Astrocyte of the cerebellum (primary cell): ENCODE measurements at regions not wholly inside any gene's neighbourhood (a gene's known extent, or its start where the extent isn't known, plus 50 kb on each side); places are given as distances from the start of the nearest gene placed in this dataset.

Source experiments
- DNase-seq: peaks from one replicate; pipeline ENCODE4 v3.0.0-alpha.2; 2011; ENCODE audit warnings: low read depth
- H3K4me3 ChIP-seq: 2 replicates; pipeline ENCODE4 v1.5.1; 2011; ENCODE audit warnings: mild to moderate bottlenecking, low read depth, low read length, moderate library complexity
- CTCF ChIP-seq: IDR thresholded peaks from 2 replicates; pipeline ENCODE4 v1.5.1; 2012; ENCODE audit warnings: low read length, low read depth, moderate library complexity, mild to moderate bottlenecking; ENCODE audit errors: missing control alignments
- in situ Hi-C: cut with HindIII; loops from 2 replicates; pipeline ENCODE4 v1.10.0; 2017; ENCODE audit warnings: low sequenced_read_pairs

- in situ Hi-C loops, result no loop called here
- no peak for TF ChIP-seq CTCF
- no peak overlapping the region for H3K4me3 ChIP-seq
- no peak for DNase-seq
Measured at GRCh38 chr6:167702241-167702827, 124.4 kb upstream of the AFDN start.

GRCh38 chr6:167703347-167703746 lies 123.4 kb upstream of the AFDN start:
- TF ChIP-seq CTCF, result no peak
- DNase-seq, result no peak
- no peak overlapping the region for H3K4me3 ChIP-seq
- in situ Hi-C loops, result no loop called here

- no peak for DNase-seq
- no peak overlapping the region for H3K4me3 ChIP-seq
- in situ Hi-C loops, result no loop called here
- TF ChIP-seq CTCF, result no peak
Measured at GRCh38 chr6:167703781-167704180, 122.9 kb upstream of the AFDN start.

GRCh38 chr6:167704396-167704901 lies 122.3 kb upstream of the AFDN start:
- TF ChIP-seq CTCF, result no peak
- no peak for DNase-seq
- in situ Hi-C loops, result no loop called here
- H3K4me3 ChIP-seq, result no peak overlapping the region

GRCh38 chr6:167705211-167705750 lies 121.4 kb upstream of the AFDN start:
- TF ChIP-seq CTCF, result no peak
- DNase-seq, result no peak
- no peak overlapping the region for H3K4me3 ChIP-seq
- in situ Hi-C loops, result no loop called here

- TF ChIP-seq CTCF, result no peak
- H3K4me3 ChIP-seq, result no peak overlapping the region
- no peak for DNase-seq
- in situ Hi-C loops, result no loop called here
Measured at GRCh38 chr6:167706313-167707109, 120.2 kb upstream of the AFDN start.
